ENCODE measurements at regions not wholly inside any gene's neighbourhood (a gene's known extent, or its start where the extent isn't known, plus 50 kb on each side); places are given as distances from the start of the nearest gene placed in this dataset.

DNA sequence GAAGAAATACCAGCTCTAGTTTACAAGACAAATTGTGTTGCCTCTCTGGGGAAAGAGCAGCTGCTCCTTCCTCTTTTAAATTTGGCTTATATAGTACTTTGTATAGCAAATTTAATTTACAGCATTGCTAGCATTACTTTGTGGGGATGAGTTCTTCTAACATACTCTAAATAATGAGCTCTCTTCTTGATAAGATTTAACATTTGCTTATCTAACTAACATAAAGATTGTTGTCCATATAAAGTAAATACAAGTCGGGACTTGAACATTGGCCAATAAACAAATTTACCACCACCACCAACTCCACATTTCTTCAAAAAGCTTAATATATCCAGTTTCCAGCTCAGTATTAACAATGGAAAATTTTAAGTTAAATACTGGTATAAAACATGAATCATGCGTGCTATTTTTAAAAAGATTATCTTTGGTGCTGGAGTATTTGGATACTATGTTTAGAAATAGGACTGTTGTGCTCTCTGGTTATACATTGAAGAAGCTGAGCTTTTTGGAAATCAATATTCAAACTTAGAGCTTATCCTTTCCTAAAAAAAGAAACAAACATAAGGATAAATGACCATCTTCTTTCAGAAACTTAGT, 1146.9 kb upstream of the GJE1 start:
- DNase-seq (ENCODE audit: low spot score), result no peak
- Histone ChIP-seq H3K27me3 (no peaks in the 10 kb centered on the region), H3K9me2 (replicated peaks; ENCODE audit: insufficient read depth) (no peaks in the 10 kb centered on the region), H3K36me3 (replicated peaks; ENCODE audit: insufficient read depth, low read depth) (no peaks in the 10 kb centered on the region), H4K20me1 (ENCODE audit: insufficient read depth, poor library complexity, severe bottlenecking) (no peaks in the 10 kb centered on the region), H3K79me2 (no peaks in the 10 kb centered on the region), H3K4me1 (ENCODE audit: insufficient read depth) (peaks cover 16% of the 10 kb centered on the region), H3K27ac (peak overlapping the region; percentile 1), H3K9me3 (ENCODE audit: low read depth) (no peaks in the 10 kb centered on the region), H2AFZ (no peak overlapping the region), H3K4me3 (no peak overlapping the region), H3K4me2 (no peak overlapping the region)
- WGBS (ENCODE audit: low lambda C conversion rate, missing lambda C conversion rate), result 52% methylated on average over 2 of the region's 2 CpGs
- no peak for TF ChIP-seq CTCF (IDR thresholded peaks at IDR 0.05; ENCODE audit: poor library complexity)

DNA sequence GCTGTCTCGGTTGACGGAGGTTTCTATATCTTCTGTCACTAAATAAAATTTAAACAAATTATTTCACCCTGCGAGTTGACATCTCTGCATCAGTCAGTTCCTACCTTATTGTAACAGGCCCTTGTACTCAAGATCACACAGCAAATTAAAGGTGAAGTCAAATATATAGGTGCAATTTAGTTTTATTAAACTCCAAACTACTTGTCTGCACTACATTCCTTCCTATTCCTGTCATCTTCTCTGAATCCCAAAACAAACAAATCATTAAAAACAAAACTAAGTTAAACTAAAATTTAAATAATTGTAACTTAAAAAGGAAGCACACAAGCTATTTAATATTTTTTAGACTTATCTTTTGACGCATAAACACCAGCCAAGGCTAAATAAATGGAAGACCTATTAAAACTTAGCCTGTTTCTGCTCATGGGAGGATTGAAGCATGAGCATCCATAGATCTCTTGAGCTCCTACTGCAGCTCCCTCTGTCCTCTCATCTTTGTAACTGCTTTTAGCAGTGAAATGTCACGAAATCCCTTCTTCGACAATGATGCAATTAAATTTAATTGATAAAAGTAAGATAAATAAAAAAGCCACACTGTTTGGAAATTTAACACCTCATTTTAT, 1152.3 kb upstream of the GJE1 start:
- no peaks in the 10 kb centered on the region for H3K36me3 ChIP-seq (replicated peaks; ENCODE audit: insufficient read depth, low read depth)
- peaks cover 5% of the 10 kb centered on the region for H3K4me1 ChIP-seq (ENCODE audit: insufficient read depth)
- no peaks in the 10 kb centered on the region for H3K9me3 ChIP-seq (ENCODE audit: low read depth)
- H3K27me3 ChIP-seq, result no peaks in the 10 kb centered on the region
- no peak overlapping the region for H2AFZ ChIP-seq
- no peaks in the 10 kb centered on the region for H3K9me2 ChIP-seq (replicated peaks; ENCODE audit: insufficient read depth)
- H4K20me1 ChIP-seq (ENCODE audit: insufficient read depth, poor library complexity, severe bottlenecking), result no peaks in the 10 kb centered on the region
- no peak overlapping the region for H3K4me3 ChIP-seq
- peak overlapping the region; percentile 21 for H3K27ac ChIP-seq
- H3K79me2 ChIP-seq, result no peaks in the 10 kb centered on the region
- H3K4me2 ChIP-seq, result peak overlapping the region; percentile 14
- DNase-seq (ENCODE audit: low spot score), result no peak
- peak; percentile 12 for TF ChIP-seq CTCF (IDR thresholded peaks at IDR 0.05; ENCODE audit: poor library complexity)
- TF ChIP-seq EZH2phosphoT487 (IDR thresholded peaks at IDR 0.05; ENCODE audit: low read depth, severe bottlenecking, unreplicated experiment), result no peak
- WGBS (ENCODE audit: low lambda C conversion rate, missing lambda C conversion rate), result 76% methylated on average over 6 of the region's 6 CpGs

DNA sequence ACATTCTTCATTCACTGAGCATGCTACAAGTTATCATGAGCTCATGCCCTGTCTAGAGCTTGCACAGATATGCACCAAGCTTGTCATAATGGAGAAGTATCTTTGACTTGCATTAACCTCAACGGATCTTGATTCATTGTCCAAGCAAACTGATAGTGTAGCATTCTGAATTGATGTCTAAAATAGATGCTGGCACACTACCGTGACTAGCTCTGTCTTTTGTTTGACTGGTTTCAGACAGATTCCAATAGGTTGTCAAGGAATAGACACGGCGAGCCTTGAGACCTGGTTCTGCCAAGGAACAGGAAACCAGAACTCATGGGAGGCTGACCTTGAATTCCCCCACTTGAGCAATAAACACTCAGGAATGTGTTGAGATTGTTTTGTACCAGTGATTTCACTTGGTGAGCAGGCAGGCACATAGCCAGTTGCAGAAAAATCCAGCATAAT, 1153.1 kb upstream of the GJE1 start:
- DNase-seq (ENCODE audit: low spot score), result peak; percentile 47
- Histone ChIP-seq H4K20me1 (ENCODE audit: insufficient read depth, poor library complexity, severe bottlenecking) (no peaks in the 10 kb centered on the region), H3K27ac (peak overlapping the region; percentile 21), H3K4me2 (no peak overlapping the region), H3K4me3 (no peak overlapping the region), H3K27me3 (no peaks in the 10 kb centered on the region), H3K9me3 (ENCODE audit: low read depth) (no peaks in the 10 kb centered on the region), H3K79me2 (no peaks in the 10 kb centered on the region), H2AFZ (no peak overlapping the region), H3K4me1 (ENCODE audit: insufficient read depth) (peaks cover 5% of the 10 kb centered on the region), H3K36me3 (replicated peaks; ENCODE audit: insufficient read depth, low read depth) (no peaks in the 10 kb centered on the region), H3K9me2 (replicated peaks; ENCODE audit: insufficient read depth) (no peaks in the 10 kb centered on the region)
- no peak for TF ChIP-seq EZH2 (IDR thresholded peaks at IDR 0.05; ENCODE audit: borderline replicate concordance)
- TF ChIP-seq CTCF (IDR thresholded peaks at IDR 0.05; ENCODE audit: poor library complexity), result no peak
- TF ChIP-seq EZH2phosphoT487 (IDR thresholded peaks at IDR 0.05; ENCODE audit: low read depth, severe bottlenecking, unreplicated experiment), result no peak
- 69% methylated on average over 4 of the region's 4 CpGs for WGBS (ENCODE audit: low lambda C conversion rate, missing lambda C conversion rate)

Data from hepatocyte (in vitro differentiated cells).